Kidney glomerular epithelial cell (primary cell): ENCODE measurements at regions not wholly inside any gene's neighbourhood (a gene's known extent, or its start where the extent isn't known, plus 50 kb on each side); places are given as distances from the start of the nearest gene placed in this dataset.
"Not testable (repeated sequence)": the region's sequence is repeated elsewhere in the genome, so short reads cannot be mapped to it uniquely, and the experiment has no call there.

Source experiments
- DNase-seq: peaks from one replicate; lab custom pipeline; 2025; lab: John Stamatoyannopoulos, UW

DNA sequence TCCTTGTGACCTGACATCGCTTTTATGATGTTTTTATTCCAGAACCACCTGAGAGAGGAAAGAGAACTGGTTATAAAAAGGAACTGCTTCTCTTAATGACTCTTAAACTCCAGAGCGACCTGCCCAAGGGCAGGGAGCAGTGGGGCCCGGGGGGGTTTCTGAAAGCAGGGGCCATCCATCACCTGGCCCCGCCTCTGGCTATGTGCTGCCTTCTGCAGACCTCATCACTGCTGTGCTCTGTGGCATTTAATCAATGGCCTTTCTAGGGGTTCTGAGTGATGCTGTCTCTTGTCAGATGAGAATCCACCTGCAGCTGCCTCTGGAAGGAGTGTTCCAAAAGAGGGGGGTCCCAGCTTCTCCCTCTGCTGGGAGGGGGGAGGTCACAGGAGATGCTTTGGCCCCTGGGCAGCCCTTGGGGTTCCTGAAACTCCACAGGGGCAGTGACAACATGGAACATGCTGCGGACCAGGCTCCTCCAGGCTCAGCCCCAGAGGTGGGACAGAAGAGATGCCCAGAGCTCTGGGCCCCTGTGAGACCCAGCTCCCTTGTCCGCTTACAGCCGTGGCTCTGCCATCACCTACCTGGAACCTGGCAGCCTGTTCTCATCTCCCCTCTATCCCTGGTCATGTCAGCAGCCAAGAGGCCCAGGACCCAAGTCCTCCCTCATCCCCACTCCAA, 177.1 kb upstream of the SULF2 start:
- no peak for DNase-seq

DNA sequence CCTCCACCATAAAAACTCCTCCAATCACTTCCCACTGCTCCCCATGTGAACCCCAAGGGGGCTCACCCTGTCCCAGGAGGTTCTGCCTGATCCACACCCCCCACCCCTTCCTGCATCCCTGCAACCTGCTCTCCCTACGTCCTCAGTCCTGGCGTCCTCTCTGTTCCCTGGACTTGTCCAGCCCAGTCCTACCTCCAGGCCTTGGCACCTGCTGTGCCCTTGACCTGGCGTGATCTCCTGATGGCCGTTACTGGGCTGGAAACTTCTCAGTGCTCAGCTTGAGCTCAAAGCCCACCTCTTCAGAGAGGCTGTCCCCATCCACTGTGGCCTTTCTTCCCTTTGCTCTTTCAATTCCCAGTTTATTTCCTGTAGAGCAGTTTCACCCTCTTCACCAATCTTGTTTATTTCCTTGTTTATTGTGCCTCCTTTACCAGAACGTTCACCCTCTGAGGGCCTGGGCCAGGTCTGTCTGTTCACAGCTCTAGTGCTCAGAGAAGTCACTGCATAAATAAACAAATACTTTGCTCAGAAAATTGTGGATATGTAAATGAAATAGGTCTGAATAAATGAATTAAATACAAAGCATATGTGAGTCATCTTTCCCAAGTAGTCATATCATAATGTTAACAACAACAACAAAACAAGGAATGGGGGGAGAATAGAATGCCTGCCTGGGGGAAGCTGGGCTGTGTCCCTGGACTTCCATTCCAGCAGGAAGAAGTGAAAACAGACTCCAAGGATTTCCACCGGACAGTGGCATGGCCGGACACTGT, 175.7 kb upstream of the SULF2 start:
- DNase-seq: no peak

GRCh38 chr20:47960277-47960676, 175.0 kb upstream of the SULF2 start:
- DNase-seq: no peak

- not testable (repeated sequence) for DNase-seq
These were observed 172.9 kb upstream of the SULF2 start for GRCh38 chr20:47957989-47958801.

DNA sequence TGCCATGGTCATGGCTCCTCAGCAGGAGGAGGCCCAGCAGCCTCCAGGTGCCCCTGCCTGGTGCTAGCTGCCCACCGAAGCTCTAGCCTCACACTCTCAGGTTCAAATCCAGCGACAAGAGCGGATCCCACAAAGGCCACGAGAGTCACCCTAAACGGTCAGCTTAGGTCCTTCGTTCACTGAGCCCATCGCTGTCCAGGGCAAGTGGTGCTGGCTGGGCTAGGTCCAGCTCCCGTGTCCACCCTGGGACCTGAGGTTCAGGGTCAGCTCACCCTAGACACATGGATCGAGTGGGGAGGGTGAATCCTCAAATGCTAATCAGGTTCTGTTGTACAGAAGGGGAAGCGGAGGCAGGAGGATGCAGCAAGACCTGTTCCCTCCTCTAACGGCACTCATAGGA, 171.9 kb upstream of the SULF2 start:
- DNase-seq: no peak

- DNase-seq: no peak
These were observed 171.2 kb upstream of the SULF2 start for GRCh38 chr20:47956268-47956995.

GRCh38 chr20:47953471-47953870, 168.2 kb upstream of the SULF2 start:
- DNase-seq: no peak

DNA sequence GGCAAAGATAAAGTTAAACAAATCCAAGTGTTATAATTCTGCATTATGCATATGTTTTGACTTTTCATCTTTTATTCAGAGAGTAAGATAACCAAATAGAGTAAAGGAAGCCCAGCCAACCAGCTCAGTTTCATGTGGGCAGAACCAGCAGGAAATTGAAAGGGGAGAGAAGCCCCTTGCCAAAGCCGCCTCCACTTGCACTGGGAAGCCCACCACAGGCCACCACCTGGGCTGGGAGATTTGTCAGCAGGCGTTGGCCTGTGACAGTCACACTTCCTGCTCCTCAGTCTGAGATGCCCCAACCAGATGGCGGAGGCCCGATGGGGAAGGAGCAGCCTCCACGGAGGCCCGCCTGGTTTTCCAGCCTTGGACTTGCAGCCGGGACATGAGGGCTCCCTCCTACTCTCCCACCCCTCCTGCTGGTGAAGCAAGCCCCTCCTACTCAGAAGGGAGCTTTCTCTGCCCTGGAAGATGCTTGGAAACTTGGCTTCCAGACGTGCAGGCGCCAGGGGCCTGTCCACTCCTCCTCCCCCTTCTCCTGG, 166.8 kb upstream of the SULF2 start:
- no peak for DNase-seq

DNA sequence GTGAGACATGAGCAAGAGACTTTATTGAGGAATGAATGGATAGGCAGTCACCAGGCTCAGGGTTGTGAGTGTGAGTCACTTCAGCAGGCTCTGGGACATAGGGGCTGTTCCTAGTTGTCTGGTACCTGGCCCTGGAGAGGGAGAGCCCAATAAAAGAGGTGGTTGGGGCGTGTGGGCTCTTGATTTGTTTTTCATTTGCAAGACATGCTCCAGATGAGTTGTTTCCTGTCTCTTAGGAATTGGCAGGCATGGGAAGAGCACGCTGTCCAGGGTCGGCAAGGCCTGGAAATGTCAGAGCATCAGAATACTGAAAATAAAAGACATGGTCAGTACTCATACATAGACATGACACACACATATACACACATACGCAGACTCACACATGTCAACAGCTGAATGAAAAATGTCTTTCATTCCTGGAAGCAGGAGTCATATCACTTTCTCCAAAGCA, 166.3 kb upstream of the SULF2 start:
- no peak for DNase-seq

DNA sequence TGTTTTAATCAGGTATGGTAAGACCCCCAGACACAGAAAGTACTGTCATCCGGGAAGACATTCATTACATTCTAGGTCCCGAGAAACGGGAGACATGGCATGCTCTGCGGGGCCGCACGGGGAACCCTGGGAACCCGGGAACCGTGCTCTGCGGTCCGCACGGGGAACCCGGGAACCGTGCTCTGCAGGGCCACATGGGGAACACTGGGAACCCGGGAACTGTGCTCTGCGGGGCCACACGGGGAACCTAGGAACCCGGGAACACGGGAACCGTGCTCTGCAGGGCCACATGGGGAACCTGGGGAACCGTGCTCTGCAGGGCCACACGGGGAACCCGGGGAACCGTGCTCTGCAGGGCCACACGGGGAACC, 165.6 kb upstream of the SULF2 start:
- DNase-seq: no peak

DNA sequence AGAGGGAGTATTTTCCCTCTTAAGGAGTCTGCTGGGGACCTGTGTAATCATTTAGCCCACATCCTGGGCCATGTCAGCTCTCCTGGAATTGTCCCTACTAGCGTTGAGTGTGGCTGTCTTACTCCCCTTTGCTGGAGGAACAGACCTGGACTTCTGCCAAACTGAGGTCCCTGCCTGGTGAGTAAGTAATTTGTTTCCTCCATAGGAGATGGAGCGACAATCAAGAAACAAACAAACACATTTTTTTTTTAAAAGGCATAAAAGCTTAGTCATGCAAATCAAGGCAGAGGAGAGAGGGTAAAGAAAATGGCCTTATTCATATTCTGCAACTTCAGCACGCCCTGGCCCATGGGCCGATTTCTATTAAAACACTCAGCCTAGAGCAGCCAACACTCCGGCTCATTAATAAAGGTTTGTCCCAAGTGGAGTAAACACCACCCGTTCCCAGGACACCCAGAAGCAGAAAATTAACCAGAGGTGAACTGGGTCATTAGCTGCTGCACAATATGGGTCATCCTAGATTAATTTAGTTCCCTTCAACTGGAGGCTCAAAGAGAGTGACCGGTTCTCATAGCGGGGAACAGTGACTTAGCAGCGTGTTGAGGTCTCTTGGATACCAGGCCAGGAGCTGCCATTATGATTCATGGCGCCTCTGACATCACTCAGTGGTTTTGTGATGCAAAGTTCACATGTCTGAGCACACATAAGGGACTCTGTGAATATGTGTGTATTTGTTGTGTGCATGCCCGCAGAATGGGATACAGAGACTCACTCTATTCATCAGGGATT, 165.0 kb upstream of the SULF2 start:
- DNase-seq: peak; percentile 25

DNA sequence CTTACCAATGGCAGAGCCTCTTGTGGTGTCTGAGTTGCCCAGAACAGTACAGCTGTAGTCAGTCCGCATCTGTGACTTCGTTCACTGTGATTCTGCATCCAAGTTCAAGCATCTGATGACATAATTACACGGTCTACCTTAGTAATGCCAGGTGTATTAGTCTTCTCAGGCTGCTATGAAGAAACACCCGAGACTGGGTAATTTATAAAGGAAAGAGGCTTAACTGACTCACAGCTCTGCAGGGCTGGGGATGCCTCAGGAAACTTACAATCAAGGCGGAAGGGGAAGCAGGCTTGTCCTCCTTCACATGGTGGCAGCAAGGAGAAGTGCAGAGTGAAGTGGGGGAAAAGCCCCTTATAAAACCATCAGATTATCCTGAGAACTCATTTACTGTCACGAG, 163.9 kb upstream of the SULF2 start:
- no peak for DNase-seq

GRCh38 chr20:47944682-47945081, 159.4 kb upstream of the SULF2 start:
- DNase-seq: no peak

DNA sequence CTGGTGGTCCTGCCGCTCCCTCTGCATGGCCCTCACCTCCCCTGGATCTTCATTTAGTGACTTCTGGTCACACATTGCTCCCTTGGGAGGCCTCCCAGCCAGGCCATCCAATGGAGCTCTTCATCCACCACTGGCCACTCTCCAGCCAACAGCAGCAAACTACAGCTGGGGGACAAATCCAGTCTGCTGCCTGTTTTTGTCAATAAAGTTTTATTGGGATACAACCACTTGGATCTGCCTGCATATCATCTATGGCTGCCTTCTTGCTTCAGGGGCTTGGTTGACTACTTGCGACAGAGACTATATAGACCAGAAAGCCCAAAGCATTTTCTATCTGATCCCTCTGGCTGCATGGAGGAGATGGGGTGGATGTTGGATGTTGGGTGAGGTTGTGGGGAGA, 156.6 kb upstream of the SULF2 start:
- no peak for DNase-seq

DNA sequence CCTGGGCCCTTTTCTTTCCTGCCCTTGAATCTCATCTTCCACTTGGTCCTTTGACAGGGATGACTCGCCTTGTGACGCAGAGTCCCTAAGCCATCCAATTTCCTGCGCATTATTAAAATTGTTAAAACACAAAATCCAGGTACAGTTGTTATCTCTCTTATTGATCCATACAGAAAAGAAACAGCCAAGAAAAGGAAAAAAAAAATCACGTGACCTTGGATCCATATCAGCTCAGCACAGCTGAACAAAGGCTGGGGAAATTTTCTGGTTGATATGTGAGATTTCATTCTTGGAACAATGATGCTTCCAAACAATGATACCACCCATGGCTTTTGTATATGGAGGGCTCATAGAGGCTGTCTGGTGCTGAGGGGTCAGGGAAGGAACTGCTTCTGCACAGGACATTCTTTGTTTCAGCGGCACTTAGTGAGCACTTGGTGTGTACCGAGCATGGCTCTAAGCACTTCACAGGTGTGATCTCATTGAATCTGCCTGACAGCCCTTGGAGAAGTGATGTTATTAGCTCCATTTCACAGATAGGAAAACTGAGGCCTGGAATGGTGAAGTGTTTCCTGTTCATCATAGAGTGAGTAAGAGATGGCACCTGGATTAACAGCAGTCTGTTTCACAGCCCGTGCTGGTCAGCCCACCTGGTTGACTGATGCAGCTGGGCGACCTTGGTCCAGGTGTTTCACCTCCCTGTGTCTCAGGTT, 155.0 kb upstream of the SULF2 start:
- DNase-seq: no peak

DNA sequence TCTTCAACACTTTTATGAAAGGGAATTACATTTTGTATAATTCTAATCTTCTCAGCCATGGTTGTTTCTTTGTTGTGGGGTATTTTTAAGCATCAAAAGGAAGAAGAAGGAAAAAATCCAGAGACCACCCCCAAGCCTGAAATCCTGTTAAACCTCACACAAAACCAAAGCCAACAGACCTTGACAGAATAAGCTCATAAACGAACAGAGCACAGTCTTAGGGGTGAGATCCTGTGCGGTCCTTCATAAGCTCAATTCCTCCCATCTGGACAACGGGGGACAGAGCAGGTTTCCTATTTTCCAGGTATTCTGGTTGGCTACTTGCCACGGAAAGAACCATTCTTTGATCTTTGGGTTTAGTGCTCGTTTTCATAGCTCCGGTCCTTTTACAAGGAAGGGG, 151.3 kb upstream of the SULF2 start:
- no peak for DNase-seq

- DNase-seq: no peak
These were observed 149.5 kb upstream of the SULF2 start for GRCh38 chr20:47934761-47935160.

- no peak for DNase-seq
These were observed 146.2 kb upstream of the SULF2 start for GRCh38 chr20:47931443-47931842.

GRCh38 chr20:47931002-47931401, 145.7 kb upstream of the SULF2 start:
- no peak for DNase-seq

GRCh38 chr20:47929368-47930115, 144.3 kb upstream of the SULF2 start:
- no peak for DNase-seq
